NB4 (cell line): ENCODE measurements at regions not wholly inside any gene's neighbourhood (a gene's known extent, or its start where the extent isn't known, plus 50 kb on each side); places are given as distances from the start of the nearest gene placed in this dataset.

Experiments
- CTCF ChIP-seq: IDR thresholded peaks from one replicate; pipeline ENCODE4 v1.5.1; 2012; ENCODE audit warnings: low read depth, low read length
- MAX ChIP-seq: IDR thresholded peaks from 2 replicates; pipeline ENCODE4 v1.6.1; 2011; ENCODE audit warnings: low read depth, low read length
- MYC ChIP-seq: IDR thresholded peaks from 2 replicates; pipeline ENCODE4 v1.6.1; 2011; ENCODE audit warnings: low read depth, low read length
- POLR2A ChIP-seq: IDR thresholded peaks from 2 replicates; pipeline ENCODE4 v1.6.1; 2011; ENCODE audit warnings: mild to moderate bottlenecking; ENCODE audit not compliant: insufficient read length; ENCODE audit errors: extremely low read depth

GRCh38 chr6:67431076-67431475 is 1204.0 kb upstream of the ADGRB3 start:
- TF ChIP-seq POLR2A = no peak
- no peak for TF ChIP-seq MAX
- no peak for TF ChIP-seq CTCF
- TF ChIP-seq MYC = no peak
